H1 (cell line): ENCODE measurements at regions not wholly inside any gene's neighbourhood (a gene's known extent, or its start where the extent isn't known, plus 50 kb on each side); places are given as distances from the start of the nearest gene placed in this dataset.

Experiments
- CTCF ChIA-PET: fragments of 300-600 bp; sonication (Branson Sonifier 250); formaldehyde crosslinking; loops from one replicate; lab custom pipeline; 2021; ENCODE audit not compliant: partially characterized antibody; lab: Charles Lee
- POLR2A ChIA-PET: fragments of 300-600 bp; sonication (Branson Sonifier 250); formaldehyde crosslinking; loops from one replicate; lab custom pipeline; 2021; ENCODE audit warnings: inconsistent platforms; ENCODE audit not compliant: partially characterized antibody; lab: Charles Lee
- DNase-seq, 2 experiments: peaks; one replicate each; pipeline versions ENCODE4 v3.0.0 to v3.0.0-alpha.2; 2010 to 2022; ENCODE audit warnings: low spot score in 2 of 2, low read depth in 1 of 2, mixed read lengths in 1 of 2
- FAIRE-seq: peaks from 2 replicates; lab custom pipeline; 2011; peaks lifted over from hg19 to GRCh38; lab: Jason Lieb, UNC
- H2AFZ ChIP-seq: 2 replicates; pipeline ENCODE4 v1.8.1; 2012; ENCODE audit warnings: low read length, inconsistent platforms
- H2AK5ac ChIP-seq: 2 replicates; pipeline ENCODE4 v1.6.1; 2013; ENCODE audit warnings: low read depth, low read length
- H2BK120ac ChIP-seq: replicated peaks from 2 replicates; pipeline ENCODE3; 2013; ENCODE audit warnings: low read depth, low read length, inconsistent platforms
- H2BK12ac ChIP-seq: 2 replicates; pipeline ENCODE4 v1.6.1; 2013; ENCODE audit warnings: low read depth, low read length
- H2BK15ac ChIP-seq: 2 replicates; pipeline ENCODE4 v1.6.1; 2013; ENCODE audit warnings: low read length
- H2BK20ac ChIP-seq: 2 replicates; pipeline ENCODE4 v1.6.1; 2013; ENCODE audit warnings: low read length
- H2BK5ac ChIP-seq: 2 replicates; pipeline ENCODE4 v1.6.1; 2013; ENCODE audit warnings: low read depth, low read length
- H3K14ac ChIP-seq: 2 replicates; pipeline ENCODE4 v1.6.1; 2013; ENCODE audit warnings: inconsistent platforms; ENCODE audit not compliant: insufficient read length
- H3K18ac ChIP-seq: 2 replicates; pipeline ENCODE4 v1.6.1; 2013; ENCODE audit warnings: low read length; ENCODE audit errors: extremely low read depth
- H3K23ac ChIP-seq: 2 replicates; pipeline ENCODE4 v1.6.1; 2013; ENCODE audit warnings: inconsistent platforms; ENCODE audit not compliant: insufficient read length
- H3K23me2 ChIP-seq: 2 replicates; pipeline ENCODE4 v1.6.1; 2013; ENCODE audit warnings: low read depth, low read length
- H3K27ac ChIP-seq: 2 replicates; pipeline ENCODE4 v1.6.1; 2011; ENCODE audit warnings: low read depth, low read length, inconsistent platforms
- H3K27me3 ChIP-seq, 4 experiments: replicated peaks in 1 of 4; 1 replicate in 1 of 4; 2 replicates in 3 of 4; pipeline versions ENCODE4 v1.6.1 to v1.8.1; 2011 to 2013; ENCODE audit warnings: low read length in 3 of 4, mild to moderate bottlenecking in 3 of 4, inconsistent platforms in 2 of 4, mixed read lengths in 2 of 4, moderate library complexity in 1 of 4; ENCODE audit not compliant: control insufficient read depth in 3 of 4, insufficient read depth in 3 of 4; ENCODE audit errors: extremely low read depth in 1 of 4
- H3K36me3 ChIP-seq, 4 experiments: 2 replicates each; pipeline versions ENCODE4 v1.6.1 to v1.8.1; 2011 to 2013; ENCODE audit warnings: mild to moderate bottlenecking in 4 of 4, low read length in 3 of 4, moderate library complexity in 2 of 4, control low read depth in 1 of 4, inconsistent platforms in 1 of 4; ENCODE audit not compliant: insufficient read depth in 4 of 4, control insufficient read depth in 2 of 4
- H3K4ac ChIP-seq: replicated peaks from 2 replicates; pipeline ENCODE3; 2013; ENCODE audit warnings: low read length, low read depth, mixed read lengths, inconsistent platforms; ENCODE audit not compliant: insufficient read length
- H3K4me1 ChIP-seq, 4 experiments: replicated peaks in 1 of 4; 1 replicate in 1 of 4; 2 replicates in 3 of 4; pipeline versions ENCODE4 v1.6.1 to v1.8.1; 2011 to 2013; ENCODE audit warnings: low read length in 3 of 4, inconsistent platforms in 2 of 4, mixed read lengths in 1 of 4; ENCODE audit not compliant: insufficient read depth in 4 of 4, control insufficient read depth in 3 of 4
- H3K4me2 ChIP-seq, 2 experiments: 2 replicates each; pipeline versions ENCODE4 v1.6.1 to v1.8.1; 2011 to 2013; ENCODE audit warnings: low read depth in 2 of 2, low read length in 2 of 2, control low read depth in 1 of 2, inconsistent platforms in 1 of 2, mild to moderate bottlenecking in 1 of 2; ENCODE audit not compliant: insufficient read depth in 1 of 2
- H3K4me3 ChIP-seq, 4 experiments: fragments of 200-600, 300-600 bp in 1 of 4; sonication (generic), shearing (Covaris generic), sonication (Bioruptor Twin) in 1 of 4; 2 replicates each; pipeline versions ENCODE4 v1.5.1 to v1.8.1; 2011 to 2016; ENCODE audit warnings: low read length in 4 of 4, low read depth in 3 of 4, control low read depth in 2 of 4, inconsistent platforms in 2 of 4, mild to moderate bottlenecking in 2 of 4, mixed read lengths in 1 of 4, moderate library complexity in 1 of 4; ENCODE audit not compliant: insufficient read depth in 2 of 4; ENCODE audit errors: extremely low read depth in 1 of 4
- H3K56ac ChIP-seq: replicated peaks from 2 replicates; pipeline ENCODE3; 2013; ENCODE audit warnings: low read depth, mild to moderate bottlenecking, mixed read lengths, low read length, inconsistent platforms; ENCODE audit not compliant: insufficient read length
- H3K79me1 ChIP-seq: 2 replicates; pipeline ENCODE4 v1.6.1; 2013; ENCODE audit warnings: low read depth, low read length, control low read depth
- H3K79me2 ChIP-seq, 2 experiments: 2 replicates each; pipeline versions ENCODE4 v1.6.1 to v1.8.1; 2012 to 2013; ENCODE audit warnings: low read length in 2 of 2, mild to moderate bottlenecking in 2 of 2, inconsistent platforms in 1 of 2; ENCODE audit not compliant: insufficient read depth in 2 of 2, control insufficient read depth in 1 of 2
- H3K9ac ChIP-seq, 4 experiments: replicated peaks in 1 of 4; 1 replicate in 1 of 4; 2 replicates in 3 of 4; pipeline versions ENCODE4 v1.6.1 to v1.8.1; 2011 to 2013; ENCODE audit warnings: low read depth in 3 of 4, low read length in 3 of 4, control low read depth in 2 of 4, mild to moderate bottlenecking in 2 of 4, moderate library complexity in 2 of 4, inconsistent platforms in 1 of 4; ENCODE audit errors: extremely low read depth in 1 of 4
- H3K9me3 ChIP-seq, 2 experiments: 2 replicates each; pipeline versions ENCODE4 v1.6.1 to v1.8.1; 2012 to 2013; ENCODE audit warnings: mild to moderate bottlenecking in 2 of 2, moderate library complexity in 2 of 2, control low read depth in 1 of 2, inconsistent platforms in 1 of 2, low read depth in 1 of 2, low read length in 1 of 2, mixed read lengths in 1 of 2; ENCODE audit not compliant: insufficient read depth in 2 of 2
- H4K20me1 ChIP-seq, 2 experiments: replicated peaks in 1 of 2; 2 replicates each; pipeline versions ENCODE3 to v1.8.1; 2011 to 2013; ENCODE audit warnings: inconsistent platforms in 2 of 2, low read length in 2 of 2, mild to moderate bottlenecking in 1 of 2; ENCODE audit not compliant: insufficient read depth in 2 of 2, control insufficient read depth in 1 of 2
- H4K5ac ChIP-seq: 2 replicates; pipeline ENCODE4 v1.6.1; 2013; ENCODE audit warnings: low read length, low read depth, mixed read lengths, inconsistent platforms; ENCODE audit not compliant: insufficient read length
- H4K8ac ChIP-seq: 2 replicates; pipeline ENCODE4 v1.8.0; 2013; ENCODE audit warnings: mild to moderate bottlenecking, moderate library complexity, low read length, inconsistent platforms; ENCODE audit not compliant: insufficient read depth; ENCODE audit errors: extremely low read depth
- H4K91ac ChIP-seq: replicated peaks from 2 replicates; pipeline ENCODE3; 2013; ENCODE audit warnings: low read length, mixed read lengths, inconsistent platforms; ENCODE audit not compliant: insufficient read length
- CEBPB ChIP-seq: IDR thresholded peaks from 2 replicates; pipeline ENCODE4 v1.6.1; 2012; ENCODE audit warnings: low read depth, low read length
- CHD1 ChIP-seq: IDR thresholded peaks from 2 replicates; pipeline ENCODE4 v1.6.1; 2012; ENCODE audit warnings: low read depth, low read length, improper control_type of control experiment
- CREB1 ChIP-seq: IDR thresholded peaks from 2 replicates; pipeline ENCODE4 v1.6.1; 2012; ENCODE audit warnings: inconsistent platforms
- EGR1 ChIP-seq: IDR thresholded peaks from 2 replicates; pipeline ENCODE4 v1.6.1; 2011; ENCODE audit warnings: low read depth, low read length, borderline replicate concordance
- KDM4A ChIP-seq: IDR thresholded peaks from one replicate; pipeline ENCODE4 v1.7.1; 2012; ENCODE audit warnings: low read depth, mild to moderate bottlenecking, moderate library complexity, low read length, inconsistent platforms; ENCODE audit not compliant: severe bottlenecking
- RNF2 ChIP-seq: fragments of 200-900, 300-1000 bp; sonication (generic); IDR thresholded peaks from 2 replicates; pipeline ENCODE4 v1.7.1; 2016; ENCODE audit warnings: borderline replicate concordance, low read depth, mild to moderate bottlenecking, antibody characterized with exemption, low read length; ENCODE audit not compliant: poor library complexity, severe bottlenecking; ENCODE audit errors: missing control alignments
- RXRA ChIP-seq: IDR thresholded peaks from 2 replicates; pipeline ENCODE4 v1.6.1; 2011; ENCODE audit warnings: low read depth, mild to moderate bottlenecking, low read length, moderate library complexity; ENCODE audit not compliant: insufficient read depth
- SIN3A ChIP-seq, 2 experiments: IDR thresholded peaks in 1 of 2; conservative IDR thresholded peaks in 1 of 2; 2 replicates each; pipeline ENCODE4 v1.6.1; 2011 to 2012; ENCODE audit warnings: low read length in 2 of 2, improper control_type of control experiment in 1 of 2, low read depth in 1 of 2, mild to moderate bottlenecking in 1 of 2
- YY1 ChIP-seq: IDR thresholded peaks from 2 replicates; pipeline ENCODE4 v1.6.1; 2011; ENCODE audit warnings: low read depth, mild to moderate bottlenecking, low read length
- ZNF274 ChIP-seq: IDR thresholded peaks from 2 replicates; pipeline ENCODE4 v1.7.0; 2012; ENCODE audit warnings: low read length, borderline replicate concordance; ENCODE audit errors: extremely low read depth
- TF ChIP-seq, protein P1 (sequence below): IDR thresholded peaks from 2 replicates; pipeline ENCODE4 v1.6.1; 2012; ENCODE audit warnings: inconsistent platforms
- TF ChIP-seq, protein P2 (sequence below), 3 experiments: IDR thresholded peaks; 1 replicate in 2 of 3; 2 replicates in 1 of 3; pipeline versions ENCODE4 v1.5.1 to v1.6.1; 2011; ENCODE audit warnings: low read length in 3 of 3, mild to moderate bottlenecking in 3 of 3, inconsistent platforms in 2 of 3, low read depth in 1 of 3, moderate library complexity in 1 of 3; ENCODE audit not compliant: insufficient read depth in 1 of 3; ENCODE audit errors: control extremely low read depth in 1 of 3

DNA sequence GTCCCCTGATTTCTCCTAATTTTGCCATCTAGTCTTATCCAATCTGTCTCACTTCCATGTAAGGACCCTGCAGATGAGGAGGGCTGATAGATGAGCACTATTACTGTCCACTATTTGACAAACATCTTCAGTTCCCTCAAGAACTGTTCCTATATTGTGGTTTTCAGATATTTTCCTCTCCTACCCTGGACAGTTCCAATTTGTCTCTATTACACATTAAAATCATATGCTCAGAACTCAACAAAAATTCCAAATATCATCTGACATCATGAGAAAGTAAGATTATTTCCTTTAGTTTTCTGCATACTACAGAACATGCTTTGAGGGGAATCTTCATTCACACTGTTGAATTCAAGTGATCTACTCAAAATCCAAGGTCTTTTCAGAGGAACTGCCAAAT is 265.6 kb upstream of the ARID1B start:
- Histone ChIP-seq H2BK20ac (no peak overlapping the region), H2AK5ac (no peak overlapping the region), H3K27me3 (no peaks in the 10 kb centered on the region), H3K4me1 (no peaks in the 10 kb centered on the region), H4K20me1 (no peaks in the 10 kb centered on the region), H3K27ac (no peak overlapping the region), H4K8ac (no peak overlapping the region), H3K14ac (no peak overlapping the region), H3K23me2 (no peaks in the 10 kb centered on the region), H3K9ac (no peak overlapping the region), H2BK15ac (no peak overlapping the region), H4K5ac (no peak overlapping the region), H3K23ac (no peak overlapping the region), H3K4me2 (no peak overlapping the region), H3K4ac (no peak overlapping the region), H4K91ac (no peak overlapping the region), H3K18ac (no peak overlapping the region), H3K4me3 (no peak overlapping the region), H2BK5ac (no peak overlapping the region), H2BK120ac (no peak overlapping the region), H3K79me2 (no peaks in the 10 kb centered on the region), H3K36me3 (no peaks in the 10 kb centered on the region), H3K56ac (no peak overlapping the region), H3K79me1 (no peaks in the 10 kb centered on the region; the same call in 1 of the 2 replicates), H3K9me3 (no peaks in the 10 kb centered on the region), H2BK12ac (no peak overlapping the region), H2AFZ (no peak overlapping the region)
- no peak for FAIRE-seq
- CTCF ChIA-PET, result interaction anchor here (0.5 kb wide), 1 partner anchor 45 kb away, joined by 3 read pairs; no protein-coding TSS in a partner anchor
- DNase-seq, result no peak
- POLR2A ChIA-PET, result no interaction called here
- no peak for TF ChIP-seq SIN3A (conservative IDR thresholded peaks at IDR 0.05 in 1 of 2, IDR thresholded peaks at IDR 0.05 in 1 of 2; ENCODE audit: low read depth in 1 of 2, low read length in 2 of 2)
- TF ChIP-seq, protein P1, sequence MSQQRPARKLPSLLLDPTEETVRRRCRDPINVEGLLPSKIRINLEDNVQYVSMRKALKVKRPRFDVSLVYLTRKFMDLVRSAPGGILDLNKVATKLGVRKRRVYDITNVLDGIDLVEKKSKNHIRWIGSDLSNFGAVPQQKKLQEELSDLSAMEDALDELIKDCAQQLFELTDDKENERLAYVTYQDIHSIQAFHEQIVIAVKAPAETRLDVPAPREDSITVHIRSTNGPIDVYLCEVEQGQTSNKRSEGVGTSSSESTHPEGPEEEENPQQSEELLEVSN, result no peak
- TF ChIP-seq ZNF274, result no peak
- no peak for TF ChIP-seq EGR1
- no peak for TF ChIP-seq CREB1
- no peak for TF ChIP-seq KDM4A
- TF ChIP-seq, protein P2, sequence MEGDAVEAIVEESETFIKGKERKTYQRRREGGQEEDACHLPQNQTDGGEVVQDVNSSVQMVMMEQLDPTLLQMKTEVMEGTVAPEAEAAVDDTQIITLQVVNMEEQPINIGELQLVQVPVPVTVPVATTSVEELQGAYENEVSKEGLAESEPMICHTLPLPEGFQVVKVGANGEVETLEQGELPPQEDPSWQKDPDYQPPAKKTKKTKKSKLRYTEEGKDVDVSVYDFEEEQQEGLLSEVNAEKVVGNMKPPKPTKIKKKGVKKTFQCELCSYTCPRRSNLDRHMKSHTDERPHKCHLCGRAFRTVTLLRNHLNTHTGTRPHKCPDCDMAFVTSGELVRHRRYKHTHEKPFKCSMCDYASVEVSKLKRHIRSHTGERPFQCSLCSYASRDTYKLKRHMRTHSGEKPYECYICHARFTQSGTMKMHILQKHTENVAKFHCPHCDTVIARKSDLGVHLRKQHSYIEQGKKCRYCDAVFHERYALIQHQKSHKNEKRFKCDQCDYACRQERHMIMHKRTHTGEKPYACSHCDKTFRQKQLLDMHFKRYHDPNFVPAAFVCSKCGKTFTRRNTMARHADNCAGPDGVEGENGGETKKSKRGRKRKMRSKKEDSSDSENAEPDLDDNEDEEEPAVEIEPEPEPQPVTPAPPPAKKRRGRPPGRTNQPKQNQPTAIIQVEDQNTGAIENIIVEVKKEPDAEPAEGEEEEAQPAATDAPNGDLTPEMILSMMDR (IDR thresholded peaks at IDR 0.05; ENCODE audit: control extremely low read depth in 1 of 3, insufficient read depth in 1 of 3, low read depth in 1 of 3, low read length in 3 of 3), result no peak
- TF ChIP-seq YY1, result no peak
- TF ChIP-seq RNF2, result no peak
- TF ChIP-seq RXRA, result no peak
- no peak for TF ChIP-seq CHD1
- no peak for TF ChIP-seq CEBPB
